HT1080 (cell line): ENCODE measurements at regions not wholly inside any gene's neighbourhood (a gene's known extent, or its start where the extent isn't known, plus 50 kb on each side); places are given as distances from the start of the nearest gene placed in this dataset.
A peak's percentile ranks its signal among the peaks of the same experiment; 100 is the strongest.

Source experiments
- DNase-seq: peaks from one replicate; pipeline ENCODE4 v3.0.0-alpha.2; 2015; ENCODE audit warnings: low read depth

DNA sequence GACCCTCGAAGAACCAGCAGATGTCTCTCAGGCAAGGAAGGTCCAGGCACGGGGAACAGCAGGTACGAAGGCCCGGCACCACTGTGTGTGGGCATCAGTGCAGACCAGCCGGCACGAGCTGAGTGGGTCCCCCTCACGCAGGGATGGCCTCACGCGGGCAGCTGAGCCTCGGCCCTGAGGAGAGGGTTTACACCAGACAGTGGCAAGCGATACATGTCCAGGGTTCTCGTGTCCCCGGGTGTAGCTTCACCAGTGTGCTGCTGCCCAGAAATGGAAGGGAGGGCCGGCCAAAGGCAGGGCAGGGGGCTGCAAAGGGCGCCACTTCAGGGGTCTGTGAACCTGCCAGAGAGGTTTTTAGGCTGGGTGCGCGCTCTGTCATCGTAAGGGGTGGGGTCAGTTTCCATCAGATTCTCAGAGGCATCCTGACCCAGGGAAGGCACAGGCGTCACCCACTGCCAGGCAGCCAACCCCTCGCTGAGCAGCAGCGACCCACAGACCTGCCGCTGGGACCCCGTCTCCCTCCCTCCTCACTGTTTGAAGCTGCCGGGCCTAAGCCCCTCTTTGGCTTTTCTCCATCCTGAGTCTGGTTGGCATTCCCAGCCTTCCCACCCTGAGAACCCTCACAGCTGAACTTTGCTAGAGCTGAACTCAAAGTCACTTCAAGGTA lies 107.0 kb downstream of the CPZ start:
- no peak for DNase-seq

- DNase-seq, result no peak
These were observed 106.5 kb downstream of the CPZ start for GRCh38 chr4:8699063-8699385.

DNA sequence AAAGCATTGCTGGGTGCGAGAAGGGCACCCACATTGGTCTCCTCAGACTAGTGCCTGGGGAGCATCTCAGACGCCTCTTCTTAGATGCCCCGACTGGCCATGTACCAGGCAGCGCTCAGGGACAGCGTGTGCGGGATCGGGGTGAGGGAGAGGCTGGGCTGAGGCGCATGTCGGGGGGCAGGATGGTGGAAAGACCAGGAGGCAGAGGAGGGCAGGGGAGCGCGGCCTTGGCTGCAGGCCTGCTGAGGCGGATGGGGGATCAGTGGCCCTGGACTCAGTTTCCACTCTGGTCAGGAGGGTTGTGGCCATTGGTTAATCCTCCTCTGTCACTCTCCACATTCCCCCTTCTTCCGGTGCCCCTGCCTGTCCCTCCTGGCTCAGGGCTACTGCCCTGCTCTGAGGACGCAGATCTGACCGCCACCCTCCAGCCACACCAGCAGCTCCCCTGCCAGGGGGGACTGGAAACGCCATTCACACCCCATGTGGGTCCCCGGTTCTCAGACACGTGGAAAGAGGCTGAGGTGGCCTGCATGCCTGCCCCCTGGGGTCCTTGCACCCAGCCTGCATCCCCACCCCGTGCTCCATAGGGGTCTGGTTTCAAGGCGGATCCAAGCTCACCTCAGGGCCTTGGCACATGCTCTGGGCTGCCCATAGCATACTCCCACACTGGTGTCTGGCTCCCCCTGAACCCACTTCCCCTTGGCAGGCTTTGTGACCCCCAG lies 105.9 kb downstream of the CPZ start:
- no peak for DNase-seq

DNA sequence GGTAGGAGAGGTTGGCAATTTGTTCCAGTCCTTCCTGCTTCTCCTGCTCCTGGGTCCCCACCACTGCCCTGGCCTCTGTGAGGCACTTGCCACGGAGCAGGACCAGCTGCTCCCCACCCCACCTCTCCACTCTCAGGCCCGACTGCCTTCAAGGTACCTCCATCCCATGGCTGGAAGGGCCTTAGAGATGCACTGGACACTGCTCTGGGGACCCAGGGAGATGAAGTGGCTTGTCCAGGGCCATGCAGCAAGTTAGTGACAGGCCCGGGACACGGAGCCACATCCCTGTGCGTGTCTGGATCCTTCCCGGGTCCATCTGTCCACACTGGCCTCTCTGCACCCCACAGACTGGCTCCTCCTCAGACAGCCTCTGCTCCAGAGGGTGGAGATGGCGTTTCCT lies 105.3 kb downstream of the CPZ start:
- DNase-seq, result no peak

GRCh38 chr4:8696369-8697127 lies 104.0 kb downstream of the CPZ start:
- DNase-seq, result no peak

GRCh38 chr4:8695237-8696219 lies 103.0 kb downstream of the CPZ start:
- no peak for DNase-seq

DNA sequence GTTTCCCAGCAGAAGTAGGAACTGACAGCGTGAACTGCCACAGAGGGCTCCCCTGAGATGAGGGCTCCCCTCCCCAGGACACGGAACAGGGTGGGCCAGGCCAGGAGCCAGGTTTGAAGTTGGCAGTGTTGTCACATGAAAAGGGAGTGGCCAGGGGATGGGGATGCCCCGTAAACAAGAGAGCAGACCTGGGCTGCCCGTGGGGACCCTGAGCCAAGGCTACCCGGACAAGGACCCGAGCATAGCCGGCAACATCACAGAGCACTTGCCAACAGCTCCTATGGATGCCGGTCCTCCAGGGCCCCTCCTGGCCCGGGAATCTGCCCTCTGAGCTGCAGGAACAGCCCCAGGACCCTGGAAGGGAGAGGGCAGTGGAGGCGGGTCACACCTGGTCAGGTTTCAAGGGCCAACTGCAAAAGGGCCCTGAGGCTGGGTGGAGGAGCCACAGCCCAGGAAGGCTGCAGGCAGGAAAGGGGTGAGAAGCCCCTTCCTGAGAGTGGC lies 102.1 kb downstream of the CPZ start:
- no peak for DNase-seq

- DNase-seq, result no peak
These were observed 101.7 kb downstream of the CPZ start for GRCh38 chr4:8694226-8694625.

DNA sequence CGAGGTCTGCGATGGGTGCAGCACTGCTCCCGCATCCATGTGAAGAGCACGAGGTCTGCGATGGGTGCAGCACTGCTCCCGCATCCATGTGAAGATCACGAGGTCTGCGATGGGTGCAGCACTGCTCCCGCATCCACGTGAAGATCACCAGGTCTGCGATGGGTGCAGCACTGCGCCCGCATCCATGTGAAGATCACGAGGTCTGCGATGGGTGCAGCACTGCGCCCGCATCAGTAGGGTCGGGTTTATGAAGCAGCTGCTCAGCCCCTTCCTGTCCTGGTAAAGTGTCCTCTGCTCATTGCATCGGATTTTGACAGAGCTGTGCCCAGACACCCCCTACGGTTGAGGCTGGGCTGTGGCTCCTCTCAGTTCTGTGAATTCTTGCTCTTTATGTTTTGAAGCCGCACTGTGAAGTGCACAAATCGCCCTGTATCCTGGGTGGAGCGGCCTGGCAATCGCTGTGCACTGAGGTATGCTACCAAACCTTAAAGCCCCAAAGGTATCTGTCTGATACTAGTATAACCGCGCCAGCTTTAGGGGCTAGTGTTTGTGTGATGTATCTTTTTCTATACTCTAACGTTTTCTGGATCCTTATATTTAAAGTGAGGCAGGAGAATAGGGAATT lies 98.7 kb downstream of the CPZ start:
- no peak for DNase-seq

DNA sequence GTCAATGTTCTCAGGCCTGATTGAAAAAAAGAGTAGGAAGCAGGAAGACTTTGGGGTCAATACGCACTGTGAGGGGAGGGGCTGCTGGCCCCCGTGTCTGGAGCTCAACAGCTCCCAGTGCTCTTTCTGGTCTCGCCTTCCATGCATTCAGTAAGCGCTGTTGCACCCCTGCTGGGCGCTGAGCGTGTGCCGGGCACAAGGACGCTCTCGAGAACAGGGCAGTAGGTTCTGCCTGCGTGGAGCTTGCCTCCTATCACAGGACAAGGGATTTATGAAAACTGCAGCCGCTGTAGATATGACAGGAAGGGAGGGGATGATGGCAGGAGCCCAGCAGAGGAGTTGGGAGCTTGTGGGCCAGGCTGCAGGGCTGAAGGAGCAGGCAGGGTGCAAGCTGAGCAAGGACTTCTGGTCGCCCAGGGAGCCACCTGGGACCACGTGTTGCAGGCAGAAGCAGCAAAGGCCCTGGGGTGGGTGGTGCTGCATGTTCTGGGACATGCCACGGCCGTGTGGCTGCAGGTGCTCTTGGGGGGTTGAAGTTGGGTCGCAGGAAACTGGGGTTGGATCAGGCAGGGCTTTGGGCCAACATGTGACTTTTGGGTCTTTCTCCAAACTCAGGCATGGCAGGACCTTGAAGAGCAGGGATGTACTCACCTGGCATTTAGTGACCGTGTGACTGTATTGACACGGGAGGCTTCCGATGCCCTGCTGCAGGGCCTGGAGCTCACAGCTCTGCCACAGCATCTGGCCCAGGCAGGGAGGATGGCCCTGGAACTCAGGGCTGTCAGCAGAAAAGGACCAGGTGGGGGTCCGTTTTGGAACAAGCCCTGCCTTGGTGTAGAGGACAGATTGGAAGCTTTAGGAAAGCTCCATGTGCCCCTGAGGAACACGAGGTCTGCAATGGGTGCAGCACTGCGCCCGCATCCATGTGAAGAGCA lies 97.9 kb downstream of the CPZ start:
- no peak for DNase-seq

DNA sequence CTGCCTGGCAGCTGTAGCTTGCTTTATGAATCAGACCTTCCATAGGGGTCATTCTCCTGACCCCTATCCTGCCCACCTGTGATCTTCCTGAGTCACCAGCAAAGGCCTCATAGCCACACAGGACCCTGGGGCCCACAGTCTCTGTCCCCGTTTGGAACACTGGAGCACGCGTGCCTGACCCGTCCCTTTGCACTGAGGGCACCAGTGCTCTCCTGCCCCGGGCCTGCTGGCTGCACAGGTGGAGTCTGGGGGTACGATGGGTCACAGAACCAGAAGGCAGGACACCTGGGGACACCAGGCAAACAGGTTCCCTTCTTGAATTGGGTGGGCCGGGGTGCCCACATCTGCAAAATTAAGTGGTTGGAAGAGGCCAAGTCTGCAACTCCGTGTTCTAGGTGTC lies 97.2 kb downstream of the CPZ start:
- no peak for DNase-seq

DNA sequence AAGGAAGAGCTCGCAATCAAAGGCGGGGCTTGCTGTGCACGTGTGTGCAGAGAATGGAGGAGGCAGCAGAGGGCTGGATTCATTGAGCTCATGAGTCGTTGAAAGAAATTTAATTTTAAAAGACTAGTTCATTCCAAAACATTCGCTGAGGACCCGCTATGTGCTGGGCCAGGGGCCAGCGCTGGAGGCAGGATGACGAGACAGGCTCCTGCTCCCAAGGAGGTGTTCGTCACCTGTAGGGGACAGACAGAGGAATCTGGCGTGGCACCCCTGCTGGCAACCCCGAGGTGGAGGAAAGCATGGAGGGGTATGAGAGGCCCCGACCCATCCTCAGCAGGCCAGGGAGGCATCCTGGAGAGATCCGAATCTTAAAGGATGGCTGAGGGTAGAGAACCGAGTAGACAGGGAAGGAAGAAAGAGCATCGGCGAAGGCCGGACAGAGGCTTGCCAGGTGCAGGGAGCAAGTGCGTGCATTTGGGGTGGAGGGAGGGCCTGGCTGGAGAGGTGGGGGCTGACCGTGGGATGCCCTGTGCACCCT lies 96.4 kb downstream of the CPZ start:
- no peak for DNase-seq

DNA sequence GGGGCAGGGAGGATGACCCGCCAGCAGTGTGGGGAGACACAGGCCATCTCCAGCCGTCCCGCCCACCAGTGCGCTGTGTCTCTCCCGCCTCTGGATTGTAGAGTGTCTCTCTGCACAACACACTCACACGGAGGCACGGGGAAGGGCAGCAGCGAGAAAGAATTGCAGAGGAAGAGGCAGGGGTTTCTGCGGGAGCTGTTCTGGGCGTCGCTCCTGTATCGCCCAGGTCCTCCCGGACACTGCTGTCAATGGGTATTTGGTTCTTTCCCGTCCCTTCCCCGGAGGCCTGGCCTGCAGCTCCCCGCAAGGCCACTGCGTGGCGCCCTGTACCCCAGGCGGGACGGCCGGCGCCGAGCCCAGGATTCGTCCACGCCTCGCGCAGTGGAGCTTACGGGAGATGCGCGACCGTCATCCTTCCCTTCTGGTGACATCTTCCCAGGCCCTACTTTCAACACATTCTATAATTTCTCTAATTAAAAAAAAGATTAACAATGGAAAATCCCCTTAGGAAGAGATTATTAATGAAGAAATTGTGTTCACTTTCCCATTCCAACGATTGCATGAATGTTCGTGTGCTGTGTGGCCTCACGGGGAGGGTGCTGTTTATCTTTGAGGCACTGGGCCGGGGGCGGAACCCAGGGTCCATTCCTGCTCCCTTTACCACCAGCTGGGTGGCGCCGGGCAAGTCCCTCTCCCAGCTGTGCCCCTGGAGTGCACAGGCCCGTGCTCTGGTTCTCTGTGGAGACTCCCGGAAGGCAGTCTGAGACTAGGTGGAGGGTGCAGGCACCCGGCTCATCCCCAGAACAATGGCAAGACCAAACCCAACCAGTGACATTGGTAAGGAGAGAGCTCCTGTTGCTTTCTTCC lies 95.7 kb downstream of the CPZ start:
- DNase-seq, result peak; percentile 12

DNA sequence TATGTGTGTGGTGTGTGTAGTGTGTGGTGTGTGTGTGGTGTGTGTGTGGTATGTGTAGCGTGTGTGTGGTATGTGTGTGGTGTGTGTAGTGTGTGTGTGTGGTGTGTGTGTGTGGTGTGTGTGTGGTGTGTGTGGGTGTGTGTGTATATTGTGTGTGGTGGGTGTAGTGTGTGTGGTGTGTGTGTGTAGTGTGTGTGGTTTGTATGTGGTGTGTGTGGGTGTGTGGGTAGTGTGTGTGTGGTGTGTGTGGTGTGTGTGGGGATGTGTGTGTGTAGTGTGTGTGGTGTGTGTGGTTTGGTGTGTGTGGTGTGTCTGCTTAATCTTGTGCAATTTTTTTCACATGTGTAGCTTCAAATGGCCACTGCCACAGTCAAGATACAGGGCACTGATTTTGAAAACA lies 94.5 kb downstream of the CPZ start:
- no peak for DNase-seq

DNA sequence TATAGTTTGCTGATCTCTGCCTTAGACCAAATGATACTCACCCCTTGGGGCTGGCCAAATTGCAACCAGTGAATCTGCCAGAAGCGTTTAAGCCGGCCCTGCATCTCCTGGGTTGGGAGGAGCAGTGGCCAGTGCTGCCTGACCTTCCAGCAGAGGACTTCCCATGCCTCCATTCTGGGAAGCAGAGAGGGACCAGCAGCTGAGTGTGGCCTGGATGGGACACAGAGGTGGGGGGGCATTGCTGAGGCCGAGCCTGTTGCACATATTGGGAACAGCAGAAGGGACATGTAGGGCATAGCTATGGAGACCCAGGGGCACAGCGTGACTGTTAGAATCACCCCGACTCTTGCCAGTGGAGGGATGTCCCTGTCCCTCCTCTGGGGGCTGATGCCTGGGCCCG lies 93.3 kb downstream of the CPZ start:
- DNase-seq, result no peak

DNA sequence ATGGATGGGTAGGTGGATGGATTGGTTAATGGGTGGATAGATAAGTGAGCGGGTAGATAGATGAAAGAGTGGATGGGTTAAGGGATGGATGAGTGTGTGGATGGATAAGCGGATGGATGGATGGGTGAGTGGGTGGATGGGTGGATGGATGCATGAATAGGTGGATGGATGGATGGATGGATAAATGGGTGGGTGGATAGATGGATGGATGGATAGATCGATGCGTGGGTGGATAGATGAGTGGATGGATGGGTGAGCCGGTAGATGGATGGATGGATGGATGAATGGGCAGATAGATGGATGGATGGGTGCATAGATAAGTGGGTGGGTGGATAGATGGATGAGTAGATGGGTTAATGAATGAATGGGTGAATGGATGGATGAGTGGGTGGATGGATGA lies 90.9 kb downstream of the CPZ start:
- no peak for DNase-seq

DNA sequence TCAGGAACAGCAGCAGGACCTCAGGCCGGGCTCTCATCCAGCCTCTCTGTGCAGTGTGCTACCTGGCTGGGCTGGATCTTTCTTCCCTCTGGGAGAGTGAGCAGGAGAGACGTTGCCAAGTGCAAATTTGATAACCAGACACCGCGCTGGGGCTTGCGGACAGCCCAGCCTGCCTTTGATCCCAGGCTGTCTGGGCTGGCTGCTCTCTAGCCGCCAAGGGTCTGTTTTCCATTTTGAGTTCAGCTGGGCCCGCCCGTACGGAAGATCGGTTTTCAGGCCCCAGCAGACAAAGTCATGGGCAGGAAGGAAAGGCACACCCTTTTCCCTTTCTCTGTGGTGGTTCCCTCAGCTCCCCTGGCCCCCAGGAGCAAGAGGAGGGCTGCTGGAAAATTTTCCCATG lies 90.2 kb downstream of the CPZ start:
- no peak for DNase-seq

DNA sequence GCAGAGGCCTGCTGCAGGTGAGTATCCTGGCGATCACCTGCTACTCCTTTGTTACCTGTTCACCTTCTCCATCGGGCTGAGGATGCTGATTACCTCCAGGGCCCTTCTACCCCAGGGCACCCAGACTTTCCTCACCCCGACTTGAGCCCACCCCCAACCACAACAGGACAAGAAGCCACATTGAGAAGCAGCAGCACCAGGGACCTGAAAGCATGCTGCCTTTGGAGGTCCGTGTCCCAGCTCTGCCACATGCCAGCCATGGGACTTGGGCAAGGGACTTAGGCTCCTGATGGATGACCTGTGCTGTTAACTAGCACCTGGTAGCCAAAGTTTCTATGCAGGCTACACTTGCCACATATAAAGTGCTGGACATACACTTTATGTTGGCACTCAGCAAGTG lies 89.7 kb downstream of the CPZ start:
- DNase-seq, result no peak

DNA sequence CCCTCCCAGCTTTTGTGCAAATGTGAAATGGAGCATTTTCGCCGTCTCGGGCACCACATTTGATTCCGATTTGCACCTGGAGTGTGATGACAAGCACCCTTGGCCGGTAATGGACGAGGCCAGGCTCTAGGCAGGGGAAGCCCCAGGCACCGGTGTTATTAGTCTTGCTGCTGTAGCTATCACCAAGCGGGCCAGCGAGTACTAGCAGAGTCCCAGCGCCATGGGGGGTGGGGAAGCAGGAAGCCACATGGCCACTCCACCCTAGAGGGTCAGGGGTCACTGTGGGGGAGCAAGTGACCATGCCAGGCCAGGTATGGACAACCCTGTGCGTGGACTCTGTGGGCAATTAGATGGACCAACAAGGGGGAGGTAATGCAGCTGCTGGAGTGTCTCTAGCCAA lies 88.8 kb downstream of the CPZ start:
- no peak for DNase-seq
